ENCODE measurements at regions not wholly inside any gene's neighbourhood (a gene's known extent, or its start where the extent isn't known, plus 50 kb on each side); places are given as distances from the start of the nearest gene placed in this dataset.
"Not testable (repeated sequence)": the region's sequence is repeated elsewhere in the genome, so short reads cannot be mapped to it uniquely, and the experiment has no call there.

DNA sequence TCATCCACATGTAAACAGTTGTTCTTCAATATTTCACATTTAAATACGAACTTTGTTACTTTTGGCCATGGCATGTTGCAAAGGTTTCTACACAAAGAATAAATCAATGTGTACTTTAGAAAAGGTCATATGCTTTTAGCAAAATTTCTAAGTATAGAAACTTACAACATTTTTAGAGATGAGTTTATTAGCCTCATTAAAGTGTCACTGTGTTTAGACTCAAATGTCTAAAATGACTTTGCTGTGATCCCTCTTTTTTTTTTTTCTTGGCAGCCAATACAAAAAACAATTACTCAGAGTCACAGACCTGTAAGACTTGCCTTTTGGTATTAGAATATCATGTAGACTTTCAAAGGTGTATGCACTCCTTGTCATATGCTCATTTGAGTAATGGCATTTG, 349.3 kb upstream of the KIAA1217 start:
- H3K4me3 ChIP-seq (ENCODE audit: low read length) = no peak overlapping the region
- DNase-seq (ENCODE audit: low read depth) = no peak
- TF ChIP-seq, protein P1, sequence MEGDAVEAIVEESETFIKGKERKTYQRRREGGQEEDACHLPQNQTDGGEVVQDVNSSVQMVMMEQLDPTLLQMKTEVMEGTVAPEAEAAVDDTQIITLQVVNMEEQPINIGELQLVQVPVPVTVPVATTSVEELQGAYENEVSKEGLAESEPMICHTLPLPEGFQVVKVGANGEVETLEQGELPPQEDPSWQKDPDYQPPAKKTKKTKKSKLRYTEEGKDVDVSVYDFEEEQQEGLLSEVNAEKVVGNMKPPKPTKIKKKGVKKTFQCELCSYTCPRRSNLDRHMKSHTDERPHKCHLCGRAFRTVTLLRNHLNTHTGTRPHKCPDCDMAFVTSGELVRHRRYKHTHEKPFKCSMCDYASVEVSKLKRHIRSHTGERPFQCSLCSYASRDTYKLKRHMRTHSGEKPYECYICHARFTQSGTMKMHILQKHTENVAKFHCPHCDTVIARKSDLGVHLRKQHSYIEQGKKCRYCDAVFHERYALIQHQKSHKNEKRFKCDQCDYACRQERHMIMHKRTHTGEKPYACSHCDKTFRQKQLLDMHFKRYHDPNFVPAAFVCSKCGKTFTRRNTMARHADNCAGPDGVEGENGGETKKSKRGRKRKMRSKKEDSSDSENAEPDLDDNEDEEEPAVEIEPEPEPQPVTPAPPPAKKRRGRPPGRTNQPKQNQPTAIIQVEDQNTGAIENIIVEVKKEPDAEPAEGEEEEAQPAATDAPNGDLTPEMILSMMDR (conservative IDR thresholded peaks at IDR 0.05; ENCODE audit: low read depth, low read length) = no peak

GRCh38 chr10:23864631-23865147, 344.2 kb upstream of the KIAA1217 start:
- no peak for DNase-seq (ENCODE audit: low read depth)
- H3K4me3 ChIP-seq (ENCODE audit: low read length) = no peak overlapping the region
- TF ChIP-seq, protein P1 (conservative IDR thresholded peaks at IDR 0.05; ENCODE audit: low read depth, low read length) = no peak

- not testable (repeated sequence) for H3K4me3 ChIP-seq (ENCODE audit: low read length); DNase-seq (ENCODE audit: low read depth)
Measured at GRCh38 chr10:23866985-23867384, 342.0 kb upstream of the KIAA1217 start.

DNA sequence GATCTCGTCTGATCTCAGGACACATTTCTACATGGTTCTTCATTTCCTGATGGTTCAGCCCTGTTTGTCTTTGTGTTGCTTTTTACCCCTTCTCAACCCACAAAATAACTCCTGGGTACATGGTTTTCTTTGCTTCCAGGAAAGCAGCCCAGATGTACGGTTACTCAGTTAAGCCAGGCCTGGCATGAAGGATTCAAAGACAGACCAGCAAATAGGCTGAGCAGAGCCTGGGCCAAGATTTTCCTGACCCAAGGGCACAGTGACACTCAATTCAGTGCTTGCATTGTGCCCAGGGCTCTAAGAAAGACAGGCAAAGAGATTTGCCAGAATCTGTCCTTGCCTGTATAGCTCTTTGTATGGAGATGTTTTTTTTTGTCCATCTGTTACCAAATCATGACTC, 340.8 kb upstream of the KIAA1217 start:
- no peak overlapping the region for H3K4me3 ChIP-seq (ENCODE audit: low read length)
- no peak for DNase-seq (ENCODE audit: low read depth)
- TF ChIP-seq, protein P1 (conservative IDR thresholded peaks at IDR 0.05; ENCODE audit: low read depth, low read length) = no peak

DNA sequence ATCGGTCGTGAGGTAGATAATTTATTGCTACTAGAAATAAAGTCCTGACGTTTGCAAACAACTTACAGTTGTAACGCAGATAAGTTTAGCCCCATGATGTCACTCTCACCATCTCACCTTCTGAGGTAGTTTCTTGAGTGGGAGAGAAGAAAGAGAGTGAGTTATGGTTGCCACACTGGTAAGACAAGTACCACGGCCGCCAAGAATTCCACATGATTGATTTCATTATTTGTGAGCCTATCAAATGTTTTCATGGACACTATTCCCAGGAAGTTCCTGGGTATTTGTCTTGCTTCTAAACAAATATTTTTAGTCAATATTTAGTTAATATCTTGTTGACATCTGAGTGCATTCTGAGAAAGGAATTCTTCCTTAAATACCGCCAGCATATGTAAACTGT, 339.4 kb upstream of the KIAA1217 start:
- no peak for DNase-seq (ENCODE audit: low read depth)
- TF ChIP-seq, protein P1 (conservative IDR thresholded peaks at IDR 0.05; ENCODE audit: low read depth, low read length) = no peak

GRCh38 chr10:23869996-23870395, 338.9 kb upstream of the KIAA1217 start:
- DNase-seq (ENCODE audit: low read depth) = no peak
- TF ChIP-seq, protein P1 (conservative IDR thresholded peaks at IDR 0.05; ENCODE audit: low read depth, low read length) = no peak
- no peak overlapping the region for H3K4me3 ChIP-seq (ENCODE audit: low read length)

More for the DNA sequence above, 339.4 kb upstream of the KIAA1217 start:
- H3K4me3 ChIP-seq (ENCODE audit: low read length) = no peak overlapping the region

DNA sequence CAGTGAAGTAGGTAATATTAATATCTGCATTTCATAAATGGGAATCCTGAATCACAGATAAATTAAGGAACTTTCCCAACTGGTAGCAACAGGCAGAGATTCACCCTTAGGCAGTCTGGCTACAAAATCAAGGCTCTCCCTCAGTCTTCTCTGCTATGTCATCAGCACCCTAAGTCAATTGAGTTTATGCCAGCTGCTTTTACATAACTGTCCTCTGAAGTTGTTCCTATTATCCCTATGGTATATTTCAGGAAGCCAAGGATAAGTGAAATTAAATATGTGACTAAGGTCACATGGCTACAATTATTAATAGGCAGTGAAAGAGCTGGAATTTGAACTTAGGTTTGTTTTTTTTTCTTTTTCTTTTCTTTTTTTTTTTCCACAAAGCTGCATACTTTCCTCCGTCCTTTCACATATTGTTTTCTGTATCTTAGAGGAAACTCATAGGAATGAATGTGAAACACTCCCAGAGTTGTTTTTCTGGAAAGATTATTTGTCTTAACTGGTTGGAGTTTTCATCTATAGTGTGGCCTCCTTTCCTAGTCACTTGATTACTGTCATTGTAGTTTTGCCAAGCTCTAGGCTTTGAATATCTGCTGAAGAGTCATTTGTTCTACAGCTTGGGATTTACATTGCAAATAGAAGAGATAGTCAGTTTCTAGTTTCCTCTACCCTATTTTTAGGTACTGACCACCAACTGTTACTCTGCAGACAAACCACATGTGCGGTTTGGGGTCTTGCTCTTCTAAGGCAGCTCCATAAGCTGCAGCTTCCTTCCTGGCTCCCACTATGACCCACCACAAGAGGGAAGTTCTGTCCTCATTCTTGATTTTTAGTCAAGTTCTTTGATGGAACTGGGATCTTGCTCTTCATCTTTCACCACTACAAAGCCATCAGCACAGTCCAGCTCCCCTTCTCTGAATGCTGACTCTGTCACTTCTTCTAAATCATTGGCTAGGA, 338.0 kb upstream of the KIAA1217 start:
- H3K4me3 ChIP-seq (ENCODE audit: low read length) = no peak overlapping the region
- TF ChIP-seq, protein P1 (conservative IDR thresholded peaks at IDR 0.05; ENCODE audit: low read depth, low read length) = no peak

More for the DNA sequence above, 338.0 kb upstream of the KIAA1217 start:
- DNase-seq (ENCODE audit: low read depth) = no peak
